HepG2 (cell line): ENCODE measurements at regions not wholly inside any gene's neighbourhood (a gene's known extent, or its start where the extent isn't known, plus 50 kb on each side); places are given as distances from the start of the nearest gene placed in this dataset.

ENCODE experiments used
- ATAC-seq: fragments of 200-7000 bp; cut with Tn5 transposase; 3 replicates; pipeline ENCODE4 v1.9.1; 2020; ENCODE audit warnings: mild to moderate bottlenecking, moderate library complexity
- BruUV-seq: library from RNA; stranded (reverse); fragments of 400-500 nt; replicated peaks from 2 replicates; lab custom pipeline; 2021; lab: Mats Ljungman, UMichigan
- CTCF ChIA-PET: fragments of 300-600 bp; formaldehyde crosslinking; extraction: SDS; loops from one replicate; lab custom pipeline; 2021; ENCODE audit warnings: low total read pairs, inconsistent platforms, low intra/inter-chr PET ratio; lab: Yijun Ruan, JAX
- POLR2A ChIA-PET: fragments of 350-600 bp; sonication (Branson Sonifier 250); formaldehyde crosslinking; loops from one replicate; lab custom pipeline; 2020; ENCODE audit warnings: antibody characterized with exemption, inconsistent platforms; lab: Yijun Ruan, JAX
- DNase-seq: peaks from one replicate; pipeline ENCODE4 v3.0.0-alpha.2; 2015; ENCODE audit warnings: low spot score
- FAIRE-seq: peaks from 3 replicates; lab custom pipeline; 2011; peaks lifted over from hg19 to GRCh38; lab: Jason Lieb, UNC
- H2AFZ ChIP-seq: one replicate; pipeline ENCODE4 v1.6.1; 2011; ENCODE audit warnings: low read length, inconsistent platforms
- H3K27ac ChIP-seq: fragments of 300-600 bp; 3 replicates; pipeline ENCODE4 v1.8.0; 2011; ENCODE audit warnings: mixed run types, mild to moderate bottlenecking, mixed read lengths, low read length, inconsistent platforms; ENCODE audit not compliant: insufficient read depth; ENCODE audit errors: extremely low read length
- H3K27me3 ChIP-seq, 2 experiments: fragments of 200-600 bp in 1 of 2; 2 replicates in 1 of 2; 3 replicates in 1 of 2; pipeline versions ENCODE4 v1.6.0 to v1.8.0; 2011; ENCODE audit warnings: low read length in 2 of 2, mild to moderate bottlenecking in 2 of 2, moderate library complexity in 2 of 2, inconsistent platforms in 1 of 2; ENCODE audit not compliant: insufficient read depth in 2 of 2, control insufficient read depth in 1 of 2
- H3K36me3 ChIP-seq, 2 experiments: fragments of 200-600 bp in 1 of 2; replicated peaks in 1 of 2; 2 replicates in 1 of 2; 3 replicates in 1 of 2; pipeline versions ENCODE4 v1.5.1 to v1.8.0; 2011; ENCODE audit warnings: low read length in 2 of 2, inconsistent platforms in 1 of 2; ENCODE audit not compliant: insufficient read depth in 2 of 2, control insufficient read depth in 1 of 2
- H3K4me1 ChIP-seq: 2 replicates; pipeline ENCODE4 v1.5.1; 2012; ENCODE audit warnings: low read length, inconsistent platforms; ENCODE audit not compliant: insufficient read depth
- H3K4me2 ChIP-seq: 2 replicates; pipeline ENCODE4 v1.6.0; 2011; ENCODE audit warnings: low read depth, low read length, inconsistent platforms
- H3K4me3 ChIP-seq, 3 experiments: fragments of 200-600 bp in 1 of 3; sonication (generic), shearing (Covaris generic) in 1 of 3; replicated peaks in 1 of 3; 2 replicates each; pipeline ENCODE4 v1.5.1; 2011 to 2016; ENCODE audit warnings: low read length in 3 of 3, inconsistent platforms in 2 of 3, low read depth in 2 of 3, mild to moderate bottlenecking in 2 of 3, control low read depth in 1 of 3, mixed read lengths in 1 of 3; ENCODE audit not compliant: insufficient read depth in 1 of 3
- H3K79me2 ChIP-seq: one replicate; pipeline ENCODE4 v1.6.1; 2011; ENCODE audit warnings: low read length, inconsistent platforms; ENCODE audit not compliant: insufficient read depth
- H3K9ac ChIP-seq: 2 replicates; pipeline ENCODE4 v1.6.0; 2011; ENCODE audit warnings: mild to moderate bottlenecking, low read depth, low read length, inconsistent platforms; ENCODE audit not compliant: insufficient read depth
- H3K9me3 ChIP-seq: 2 replicates; pipeline ENCODE4 v1.5.1; 2012; ENCODE audit warnings: mild to moderate bottlenecking, low read length
- H4K20me1 ChIP-seq: 2 replicates; pipeline ENCODE4 v1.6.0; 2011; ENCODE audit warnings: inconsistent platforms, mild to moderate bottlenecking, low read length, moderate library complexity; ENCODE audit not compliant: insufficient read depth
- ATF3 ChIP-seq: sonication (generic); formaldehyde crosslinking; IDR thresholded peaks from 2 replicates; pipeline ENCODE4 v1.4.0; 2020; ENCODE audit warnings: missing genetic modification reagents
- EP300 ChIP-seq, 3 experiments: sonication (generic) in 1 of 3; formaldehyde crosslinking in 1 of 3; IDR thresholded peaks; 2 replicates each; pipeline versions ENCODE4 v1.5.1 to v1.6.1; 2011 to 2020; ENCODE audit warnings: low read depth in 2 of 3, low read length in 2 of 3, borderline replicate concordance in 1 of 3, improper control_type of control experiment in 1 of 3, mild to moderate bottlenecking in 1 of 3, missing genetic modification reagents in 1 of 3, moderate library complexity in 1 of 3
- MEIS1 ChIP-seq: sonication (generic); formaldehyde crosslinking; IDR thresholded peaks from 2 replicates; pipeline ENCODE4 v1.9.0; 2021; ENCODE audit warnings: mild to moderate bottlenecking, missing genetic modification reagents, moderate library complexity, borderline replicate concordance
- NCOA5 ChIP-seq: sonication (generic); formaldehyde crosslinking; IDR thresholded peaks from 2 replicates; pipeline ENCODE4 v1.4.0; 2020; ENCODE audit warnings: missing genetic modification reagents
- PRDM10 ChIP-seq: sonication (generic); formaldehyde crosslinking; IDR thresholded peaks from 2 replicates; pipeline ENCODE4 v1.4.0; 2020; ENCODE audit warnings: low read depth, missing genetic modification reagents
- RFXANK ChIP-seq: IDR thresholded peaks from 2 replicates; pipeline ENCODE4 v1.6.1; 2016
- ZBTB25 ChIP-seq: IDR thresholded peaks from 2 replicates; pipeline ENCODE4 v1.6.1; 2018; ENCODE audit warnings: missing genetic modification reagents
- ZNF451 ChIP-seq: sonication (generic); formaldehyde crosslinking; IDR thresholded peaks from 2 replicates; pipeline ENCODE4 v1.5.0; 2020; ENCODE audit warnings: mild to moderate bottlenecking, missing genetic modification reagents
- ZNF644 ChIP-seq: IDR thresholded peaks from 2 replicates; pipeline ENCODE4 v1.6.1; 2016; ENCODE audit warnings: low read depth
- WGBS: methylation state at CpG from one replicate; pipeline ENCODE4 v1.1.6; 2017; ENCODE audit warnings: low lambda C conversion rate; 5-methylcytosine and 5-hydroxymethylcytosine counted together
- in situ Hi-C: cut with HindIII; loops from 2 replicates; pipeline ENCODE4 v1.10.0; 2017; ENCODE audit warnings: low pct_unique_long_range_greater_than_20kb; ENCODE audit not compliant: extremely low pct_ligation_motif_present
- intact Hi-C: fragments of 100-400 bp; cut with micrococcal nuclease; formaldehyde crosslinking; loops from one replicate; pipeline ENCODE4 v1.10.0; 2022; ENCODE audit not compliant: unreplicated experiment

- no peak for TF ChIP-seq NCOA5 (CRISPR knock-in tag)
- TF ChIP-seq RFXANK (CRISPR knock-in tag), result no peak
- TF ChIP-seq ATF3 (CRISPR knock-in tag), result no peak
- TF ChIP-seq PRDM10 (CRISPR knock-in tag), result no peak
- no peak for TF ChIP-seq ZNF644 (CRISPR knock-in tag)
- no peak for TF ChIP-seq EP300 (IDR thresholded peaks at IDR 0.05; ENCODE audit: low read depth in 2 of 2, low read length in 2 of 2)
- TF ChIP-seq EP300 (CRISPR knock-in tag; IDR thresholded peaks at IDR 0.05; ENCODE audit: borderline replicate concordance), result no peak
- TF ChIP-seq ZBTB25 (CRISPR knock-in tag), result no peak
- no peak for TF ChIP-seq MEIS1 (CRISPR knock-in tag)
- TF ChIP-seq ZNF451 (CRISPR knock-in tag), result no peak
- Histone ChIP-seq H3K27ac (no peak overlapping the region), H3K79me2 (no peaks in the 10 kb centered on the region), H3K36me3 (no peaks in the 10 kb centered on the region), H2AFZ (no peak overlapping the region), H3K4me1 (no peaks in the 10 kb centered on the region), H3K4me2 (no peak overlapping the region), H4K20me1 (no peaks in the 10 kb centered on the region), H3K9me3 (no peaks in the 10 kb centered on the region), H3K9ac (no peak overlapping the region), H3K27me3 (no peaks in the 10 kb centered on the region), H3K4me3 (no peak overlapping the region)
- in situ Hi-C loops, result no loop called here
- intact Hi-C loops, result no loop called here
- 0% methylated on average over 2 of the region's 2 CpGs for WGBS
- DNase-seq, result no peak
- POLR2A ChIA-PET, result no interaction called here
- ATAC-seq, result no peak
- no TSS peak for BruUV-seq
- CTCF ChIA-PET, result no interaction called here
- no peak for FAIRE-seq
Measured at GRCh38 chr18:68533641-68534040, 181.3 kb downstream of the TMX3 start.
